ENCODE measurements at regions not wholly inside any gene's neighbourhood (a gene's known extent, or its start where the extent isn't known, plus 50 kb on each side); places are given as distances from the start of the nearest gene placed in this dataset.
"Not testable (repeated sequence)": the region's sequence is repeated elsewhere in the genome, so short reads cannot be mapped to it uniquely, and the experiment has no call there.

DNA sequence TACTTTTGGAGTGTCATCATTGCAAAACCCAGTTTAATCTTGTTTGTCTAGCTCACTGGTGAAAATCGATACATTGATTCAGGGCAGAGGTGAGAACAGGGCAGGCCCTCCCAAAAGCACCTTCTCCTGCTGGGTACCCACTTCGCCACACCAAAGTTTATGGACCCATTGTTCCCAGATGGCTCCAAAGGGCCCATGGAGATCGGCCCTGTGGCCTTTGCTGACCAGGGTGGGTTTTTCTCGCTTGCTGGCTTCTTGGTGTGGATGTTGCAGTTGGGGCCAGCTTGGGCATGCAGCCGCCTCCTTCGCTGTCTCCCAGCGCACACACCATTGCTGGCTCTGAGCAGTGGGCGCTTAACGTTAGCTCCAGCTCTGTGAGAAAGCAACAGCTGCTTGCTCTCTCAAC, 178.1 kb upstream of the PDE10A start:
- H3K27ac ChIP-seq: no peak overlapping the region
- TF ChIP-seq CTCF (IDR thresholded peaks at IDR 0.05): no peak
- TF ChIP-seq POLR2A (IDR thresholded peaks at IDR 0.05): no peak
- no peak for TF ChIP-seq POLR2AphosphoS5 (IDR thresholded peaks at IDR 0.05)
- TF ChIP-seq EP300 (IDR thresholded peaks at IDR 0.05): no peak
- H3K4me3 ChIP-seq: no peak overlapping the region
- DNase-seq (ENCODE audit: low spot score in 2 of 2): no peak
- H3K27me3 ChIP-seq: peaks cover 14% of the 10 kb centered on the region
- WGBS: 83% methylated on average over 9 of the region's 9 CpGs
- H3K4me1 ChIP-seq: peaks cover 4% of the 10 kb centered on the region
- H3K9me3 ChIP-seq: no peaks in the 10 kb centered on the region
- no peaks in the 10 kb centered on the region for H3K36me3 ChIP-seq

DNA sequence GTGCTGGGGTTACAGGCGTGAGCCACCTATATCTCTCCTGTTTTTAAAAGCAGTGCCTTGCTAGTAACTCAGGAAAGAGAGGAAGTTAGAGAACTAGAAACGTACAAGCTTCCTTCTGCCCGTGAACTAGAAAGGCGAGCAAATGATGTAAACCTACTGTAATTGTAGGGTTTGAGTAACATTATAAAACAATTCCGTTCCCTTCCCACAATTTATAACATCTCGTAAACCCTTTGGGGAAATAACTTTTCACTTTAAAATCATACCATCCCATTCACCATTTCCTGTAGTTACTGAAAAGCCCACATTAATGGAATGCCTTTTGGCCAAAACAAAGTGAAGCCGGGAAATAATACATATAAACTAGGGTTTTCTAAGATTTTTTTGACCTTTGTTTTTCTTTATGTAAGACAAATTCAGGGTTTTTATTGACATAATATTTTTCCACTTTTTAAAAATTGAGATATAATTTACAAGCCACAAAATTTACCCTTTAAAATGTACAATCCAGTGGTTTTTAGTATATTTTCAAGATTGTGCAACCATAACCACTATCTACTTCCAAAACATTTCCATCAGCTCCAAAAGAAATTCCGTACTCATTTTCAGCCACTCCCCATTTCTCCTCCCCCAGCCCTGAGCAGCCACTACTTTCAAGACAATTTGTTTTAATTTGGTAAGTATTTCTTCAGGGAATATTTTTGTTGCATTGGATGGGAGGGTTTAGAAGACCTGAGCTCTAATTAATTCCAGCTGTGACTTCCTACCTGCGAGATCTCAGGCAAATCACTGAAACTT, 175.1 kb upstream of the PDE10A start:
- Histone ChIP-seq H3K4me3 (no peak overlapping the region), H3K36me3 (no peaks in the 10 kb centered on the region), H3K27me3 (peaks cover 6% of the 10 kb centered on the region), H3K27ac (no peak overlapping the region), H3K9me3 (no peaks in the 10 kb centered on the region), H3K4me1 (peaks cover 9% of the 10 kb centered on the region)
- TF ChIP-seq POLR2A (IDR thresholded peaks at IDR 0.05) (no peak), CTCF (IDR thresholded peaks at IDR 0.05) (no peak), POLR2AphosphoS5 (IDR thresholded peaks at IDR 0.05) (no peak), EP300 (IDR thresholded peaks at IDR 0.05) (no peak)
- 58% methylated on average over 9 of the region's 9 CpGs for WGBS
- no peak for DNase-seq (ENCODE audit: low spot score in 2 of 2)

GRCh38 chr6:165836648-165837047, 173.6 kb upstream of the PDE10A start:
- H3K27me3 ChIP-seq; H3K36me3 ChIP-seq; H3K9me3 ChIP-seq; H3K27ac ChIP-seq; DNase-seq (ENCODE audit: low spot score in 2 of 2); H3K4me3 ChIP-seq; H3K4me1 ChIP-seq: not testable (repeated sequence)
- WGBS: 93% methylated on average over 4 of the region's 4 CpGs

DNA sequence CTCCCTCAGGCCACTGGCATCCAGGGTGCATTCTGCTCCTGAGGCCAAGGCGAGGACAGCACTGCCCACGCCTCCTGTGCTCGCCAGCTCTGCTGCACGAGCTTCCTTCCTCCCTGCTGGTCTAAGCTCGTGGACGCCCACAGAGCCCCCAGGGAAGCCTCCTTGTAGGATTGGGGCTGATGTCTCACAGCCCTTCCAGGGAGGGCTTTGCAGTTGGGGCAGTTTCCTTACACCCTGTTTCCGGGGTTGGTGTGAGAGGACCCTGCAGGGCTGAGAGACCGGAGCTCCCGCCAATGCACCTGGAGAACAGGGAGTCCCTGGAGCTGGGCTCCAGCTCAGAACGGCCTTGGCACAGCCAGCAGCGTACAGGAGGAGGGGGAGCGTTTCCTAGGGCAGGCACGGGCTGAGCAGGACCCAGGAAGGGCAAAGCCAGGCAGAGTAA, 172.4 kb upstream of the PDE10A start:
- Histone ChIP-seq H3K9me3 (no peaks in the 10 kb centered on the region), H3K27me3 (peaks cover 4% of the 10 kb centered on the region), H3K4me1 (peaks cover 9% of the 10 kb centered on the region), H3K27ac (no peak overlapping the region), H3K36me3 (no peaks in the 10 kb centered on the region), H3K4me3 (no peak overlapping the region)
- DNase-seq (ENCODE audit: low spot score in 2 of 2): no peak
- TF ChIP-seq POLR2AphosphoS5 (IDR thresholded peaks at IDR 0.05) (no peak), CTCF (IDR thresholded peaks at IDR 0.05) (no peak), POLR2A (IDR thresholded peaks at IDR 0.05) (no peak), EP300 (IDR thresholded peaks at IDR 0.05) (no peak)
- WGBS: 44% methylated on average over 13 of the region's 13 CpGs

DNA sequence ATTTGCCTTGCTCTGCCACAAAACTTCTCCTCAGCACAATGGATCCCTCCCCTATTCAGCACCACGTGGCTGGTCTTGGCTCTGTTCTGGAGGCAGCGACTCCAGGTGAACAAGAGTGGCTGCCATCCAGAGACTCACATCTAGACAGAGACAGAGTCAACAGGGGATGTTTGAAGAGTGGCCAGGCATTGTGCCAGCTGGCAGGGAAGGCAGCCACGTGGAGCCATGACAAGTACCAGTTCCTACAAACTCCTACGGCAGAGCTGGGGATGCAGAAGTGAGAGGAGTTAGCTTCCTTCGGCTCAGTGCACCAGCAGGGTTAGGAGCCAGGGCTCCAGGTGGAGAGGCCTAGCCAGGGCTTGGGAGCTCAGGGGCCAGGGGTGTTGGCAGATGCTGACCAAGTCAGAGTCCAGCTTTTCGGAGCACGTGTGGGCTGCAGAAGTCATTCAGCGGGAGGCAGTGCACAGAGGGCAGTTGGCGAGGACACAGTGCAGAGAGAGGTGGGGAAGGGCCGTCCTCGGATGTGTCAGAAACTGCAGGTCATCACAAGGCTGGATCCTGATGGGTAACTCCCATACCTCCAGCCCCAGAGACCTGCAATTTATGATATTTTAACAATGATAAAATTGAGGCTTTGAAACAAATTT, 171.7 kb upstream of the PDE10A start:
- Histone ChIP-seq H3K9me3 (no peaks in the 10 kb centered on the region), H3K27ac (no peak overlapping the region), H3K27me3 (peaks cover 4% of the 10 kb centered on the region), H3K4me3 (no peak overlapping the region), H3K36me3 (no peaks in the 10 kb centered on the region), H3K4me1 (peaks cover 9% of the 10 kb centered on the region)
- no peak for DNase-seq (ENCODE audit: low spot score in 2 of 2)
- TF ChIP-seq EP300 (IDR thresholded peaks at IDR 0.05) (no peak), POLR2AphosphoS5 (IDR thresholded peaks at IDR 0.05) (no peak), CTCF (IDR thresholded peaks at IDR 0.05) (no peak), POLR2A (IDR thresholded peaks at IDR 0.05) (no peak)
- 38% methylated on average over 10 of the region's 11 CpGs for WGBS
